ENCODE measurements at regions not wholly inside any gene's neighbourhood (a gene's known extent, or its start where the extent isn't known, plus 50 kb on each side); places are given as distances from the start of the nearest gene placed in this dataset.

- DNase-seq (no peak), ATAC-seq (ENCODE audit: insufficient read depth, low read depth) (no peak)
- no peak overlapping the region for H3K9ac ChIP-seq (ENCODE audit: low read depth, low read length)
- no peaks in the 10 kb centered on the region for H3K36me3 ChIP-seq (ENCODE audit: insufficient read depth, low read length)
- H3K27me3 ChIP-seq (ENCODE audit: insufficient read depth, low read length, poor library complexity), result peaks cover 3% of the 10 kb centered on the region
- no peaks in the 10 kb centered on the region for H3K79me2 ChIP-seq (ENCODE audit: insufficient read depth, low read length)
- no peak for TF ChIP-seq EZH2 (IDR thresholded peaks at IDR 0.05; ENCODE audit: borderline replicate concordance, low read depth, low read length, severe bottlenecking)
- TF ChIP-seq, protein P1, sequence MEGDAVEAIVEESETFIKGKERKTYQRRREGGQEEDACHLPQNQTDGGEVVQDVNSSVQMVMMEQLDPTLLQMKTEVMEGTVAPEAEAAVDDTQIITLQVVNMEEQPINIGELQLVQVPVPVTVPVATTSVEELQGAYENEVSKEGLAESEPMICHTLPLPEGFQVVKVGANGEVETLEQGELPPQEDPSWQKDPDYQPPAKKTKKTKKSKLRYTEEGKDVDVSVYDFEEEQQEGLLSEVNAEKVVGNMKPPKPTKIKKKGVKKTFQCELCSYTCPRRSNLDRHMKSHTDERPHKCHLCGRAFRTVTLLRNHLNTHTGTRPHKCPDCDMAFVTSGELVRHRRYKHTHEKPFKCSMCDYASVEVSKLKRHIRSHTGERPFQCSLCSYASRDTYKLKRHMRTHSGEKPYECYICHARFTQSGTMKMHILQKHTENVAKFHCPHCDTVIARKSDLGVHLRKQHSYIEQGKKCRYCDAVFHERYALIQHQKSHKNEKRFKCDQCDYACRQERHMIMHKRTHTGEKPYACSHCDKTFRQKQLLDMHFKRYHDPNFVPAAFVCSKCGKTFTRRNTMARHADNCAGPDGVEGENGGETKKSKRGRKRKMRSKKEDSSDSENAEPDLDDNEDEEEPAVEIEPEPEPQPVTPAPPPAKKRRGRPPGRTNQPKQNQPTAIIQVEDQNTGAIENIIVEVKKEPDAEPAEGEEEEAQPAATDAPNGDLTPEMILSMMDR (IDR thresholded peaks at IDR 0.05; ENCODE audit: borderline replicate concordance, extremely low read depth, low read length, poor library complexity, severe bottlenecking), result no peak
- H3K9me3 ChIP-seq (ENCODE audit: insufficient read depth, low read length, severe bottlenecking), result no peaks in the 10 kb centered on the region
- H3K4me2 ChIP-seq (ENCODE audit: insufficient read depth, low read length), result no peak overlapping the region
- no peak overlapping the region for H3K4me3 ChIP-seq (ENCODE audit: low read depth in 1 of 2, low read length in 2 of 2)
- no peak overlapping the region for H2AFZ ChIP-seq (ENCODE audit: low read depth, low read length)
- H3K4me1 ChIP-seq (ENCODE audit: insufficient read depth, low read length), result no peaks in the 10 kb centered on the region
- no peaks in the 10 kb centered on the region for H4K20me1 ChIP-seq (ENCODE audit: insufficient read depth, low read length)
- H3K27ac ChIP-seq (ENCODE audit: low read length), result no peak overlapping the region
These were observed 85.3 kb upstream of the MBIP start for GRCh38 chr14:36405589-36406274.

- no peak for DNase-seq
- H3K27ac ChIP-seq (ENCODE audit: low read length), result no peak overlapping the region
- H3K9ac ChIP-seq (ENCODE audit: low read depth, low read length), result no peak overlapping the region
- no peaks in the 10 kb centered on the region for H3K36me3 ChIP-seq (ENCODE audit: insufficient read depth, low read length)
- TF ChIP-seq EZH2 (IDR thresholded peaks at IDR 0.05; ENCODE audit: borderline replicate concordance, low read depth, low read length, severe bottlenecking), result no peak
- TF ChIP-seq, protein P1 (IDR thresholded peaks at IDR 0.05; ENCODE audit: borderline replicate concordance, extremely low read depth, low read length, poor library complexity, severe bottlenecking), result no peak
- no peak overlapping the region for H2AFZ ChIP-seq (ENCODE audit: low read depth, low read length)
- peaks cover 3% of the 10 kb centered on the region for H3K27me3 ChIP-seq (ENCODE audit: insufficient read depth, low read length, poor library complexity)
- H3K4me3 ChIP-seq (ENCODE audit: low read depth in 1 of 2, low read length in 2 of 2), result no peak overlapping the region
- H3K79me2 ChIP-seq (ENCODE audit: insufficient read depth, low read length), result no peaks in the 10 kb centered on the region
- ATAC-seq (ENCODE audit: insufficient read depth, low read depth), result no peak
- no peaks in the 10 kb centered on the region for H4K20me1 ChIP-seq (ENCODE audit: insufficient read depth, low read length)
- H3K4me1 ChIP-seq (ENCODE audit: insufficient read depth, low read length), result no peaks in the 10 kb centered on the region
- no peaks in the 10 kb centered on the region for H3K9me3 ChIP-seq (ENCODE audit: insufficient read depth, low read length, severe bottlenecking)
- no peak overlapping the region for H3K4me2 ChIP-seq (ENCODE audit: insufficient read depth, low read length)
These were observed 82.4 kb upstream of the MBIP start for GRCh38 chr14:36402867-36403266.

DNA sequence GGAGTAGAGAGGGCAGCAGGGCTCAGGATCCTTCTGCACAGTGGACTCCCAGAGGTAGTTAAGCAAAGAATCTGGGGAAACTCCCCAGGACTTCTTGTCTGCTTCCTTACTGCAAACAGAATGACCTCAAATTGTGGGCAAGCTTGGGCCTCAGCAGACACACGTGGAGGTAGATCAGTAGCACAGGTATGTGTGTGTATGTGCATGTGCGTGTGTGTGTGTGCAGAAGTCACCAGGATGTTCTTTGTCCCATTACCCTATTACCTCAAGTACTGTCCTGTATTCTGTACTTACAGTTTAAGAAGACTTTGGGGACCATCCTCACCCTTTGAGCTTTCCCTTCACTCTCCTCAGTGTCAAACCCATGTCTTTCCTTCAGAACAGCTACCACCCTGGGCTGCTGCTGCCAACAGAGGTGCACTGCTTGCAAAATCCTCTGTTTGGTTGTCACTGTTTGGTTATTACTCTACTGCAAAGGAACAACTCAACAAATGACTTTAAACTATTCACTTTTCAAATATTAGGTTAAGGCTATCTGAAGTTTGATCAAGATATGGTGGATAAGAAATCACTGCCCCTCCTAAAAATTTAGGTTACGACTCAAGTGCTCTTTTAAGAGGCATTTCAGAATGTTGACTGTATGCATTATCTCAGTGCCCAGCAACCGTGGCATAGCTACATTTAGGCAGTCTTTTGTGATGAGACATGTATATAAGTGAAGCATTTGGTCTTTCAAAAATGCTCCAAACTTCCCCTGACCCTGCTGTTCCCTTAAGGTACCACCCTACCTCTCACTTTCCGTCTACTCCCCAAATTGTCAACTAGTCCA, 78.2 kb upstream of the MBIP start:
- H3K27me3 ChIP-seq (ENCODE audit: insufficient read depth, low read length, poor library complexity), result peaks cover 3% of the 10 kb centered on the region
- no peaks in the 10 kb centered on the region for H3K36me3 ChIP-seq (ENCODE audit: insufficient read depth, low read length)
- H2AFZ ChIP-seq (ENCODE audit: low read depth, low read length), result no peak overlapping the region
- DNase-seq (no peak), ATAC-seq (ENCODE audit: insufficient read depth, low read depth) (no peak)
- H3K79me2 ChIP-seq (ENCODE audit: insufficient read depth, low read length), result no peaks in the 10 kb centered on the region
- H3K4me2 ChIP-seq (ENCODE audit: insufficient read depth, low read length), result no peak overlapping the region
- no peak overlapping the region for H3K4me3 ChIP-seq (ENCODE audit: low read depth in 1 of 2, low read length in 2 of 2)
- TF ChIP-seq EZH2 (IDR thresholded peaks at IDR 0.05; ENCODE audit: borderline replicate concordance, low read depth, low read length, severe bottlenecking), result no peak
- TF ChIP-seq, protein P1 (IDR thresholded peaks at IDR 0.05; ENCODE audit: borderline replicate concordance, extremely low read depth, low read length, poor library complexity, severe bottlenecking), result no peak
- H3K4me1 ChIP-seq (ENCODE audit: insufficient read depth, low read length), result no peaks in the 10 kb centered on the region
- no peaks in the 10 kb centered on the region for H4K20me1 ChIP-seq (ENCODE audit: insufficient read depth, low read length)
- no peak overlapping the region for H3K27ac ChIP-seq (ENCODE audit: low read length)
- no peak overlapping the region for H3K9ac ChIP-seq (ENCODE audit: low read depth, low read length)
- no peaks in the 10 kb centered on the region for H3K9me3 ChIP-seq (ENCODE audit: insufficient read depth, low read length, severe bottlenecking)

Data from DND-41 (cell line).